NT2/D1 (cell line): ENCODE measurements at regions not wholly inside any gene's neighbourhood (a gene's known extent, or its start where the extent isn't known, plus 50 kb on each side); places are given as distances from the start of the nearest gene placed in this dataset.

Experiments
- YY1 ChIP-seq: IDR thresholded peaks from 2 replicates; pipeline ENCODE4 v1.6.1; 2011; ENCODE audit not compliant: insufficient read length, insufficient read depth
- ZNF274 ChIP-seq: IDR thresholded peaks from 2 replicates; pipeline ENCODE4 v1.6.1; 2011; ENCODE audit warnings: mild to moderate bottlenecking, low read depth, low read length

GRCh38 chr18:60892441-60892840 lies 440.8 kb upstream of the CDH20 start:
- TF ChIP-seq YY1 (no peak), ZNF274 (no peak)
